GM04503 (cell line): ENCODE measurements at regions not wholly inside any gene's neighbourhood (a gene's known extent, or its start where the extent isn't known, plus 50 kb on each side); places are given as distances from the start of the nearest gene placed in this dataset.
A peak's percentile ranks its signal among the peaks of the same experiment; 100 is the strongest.

Experiments
- DNase-seq: peaks from one replicate; pipeline ENCODE4 v3.0.0-alpha.2; 2012; ENCODE audit warnings: low read depth

DNA sequence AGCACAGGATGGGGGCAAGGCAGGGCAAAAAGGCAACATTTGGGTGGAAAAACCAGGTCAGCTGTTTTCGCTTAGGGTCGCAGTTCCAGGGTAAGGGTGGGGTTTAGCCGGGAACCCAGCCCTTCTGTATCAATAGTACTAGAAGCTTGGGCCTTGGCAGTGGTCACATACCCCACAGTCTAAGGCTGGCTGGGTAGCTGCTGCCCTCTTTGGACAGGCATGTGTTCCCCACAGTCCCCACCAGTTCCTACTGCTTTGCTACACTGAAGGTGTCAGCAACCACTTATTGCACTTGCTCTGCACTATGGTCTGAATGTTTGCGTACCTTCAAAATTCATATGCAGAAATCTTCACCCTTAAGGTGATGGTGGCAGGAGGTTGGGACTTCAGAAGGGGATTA lies 349.8 kb downstream of the LTN1 start:
- DNase-seq: no peak

GRCh38 chr21:28641731-28642130 lies 350.9 kb downstream of the LTN1 start:
- DNase-seq: no peak

- DNase-seq: no peak
These were observed 352.4 kb downstream of the LTN1 start for GRCh38 chr21:28640326-28640725.

GRCh38 chr21:28639737-28640136 lies 352.9 kb downstream of the LTN1 start:
- peak; percentile 51 for DNase-seq

DNA sequence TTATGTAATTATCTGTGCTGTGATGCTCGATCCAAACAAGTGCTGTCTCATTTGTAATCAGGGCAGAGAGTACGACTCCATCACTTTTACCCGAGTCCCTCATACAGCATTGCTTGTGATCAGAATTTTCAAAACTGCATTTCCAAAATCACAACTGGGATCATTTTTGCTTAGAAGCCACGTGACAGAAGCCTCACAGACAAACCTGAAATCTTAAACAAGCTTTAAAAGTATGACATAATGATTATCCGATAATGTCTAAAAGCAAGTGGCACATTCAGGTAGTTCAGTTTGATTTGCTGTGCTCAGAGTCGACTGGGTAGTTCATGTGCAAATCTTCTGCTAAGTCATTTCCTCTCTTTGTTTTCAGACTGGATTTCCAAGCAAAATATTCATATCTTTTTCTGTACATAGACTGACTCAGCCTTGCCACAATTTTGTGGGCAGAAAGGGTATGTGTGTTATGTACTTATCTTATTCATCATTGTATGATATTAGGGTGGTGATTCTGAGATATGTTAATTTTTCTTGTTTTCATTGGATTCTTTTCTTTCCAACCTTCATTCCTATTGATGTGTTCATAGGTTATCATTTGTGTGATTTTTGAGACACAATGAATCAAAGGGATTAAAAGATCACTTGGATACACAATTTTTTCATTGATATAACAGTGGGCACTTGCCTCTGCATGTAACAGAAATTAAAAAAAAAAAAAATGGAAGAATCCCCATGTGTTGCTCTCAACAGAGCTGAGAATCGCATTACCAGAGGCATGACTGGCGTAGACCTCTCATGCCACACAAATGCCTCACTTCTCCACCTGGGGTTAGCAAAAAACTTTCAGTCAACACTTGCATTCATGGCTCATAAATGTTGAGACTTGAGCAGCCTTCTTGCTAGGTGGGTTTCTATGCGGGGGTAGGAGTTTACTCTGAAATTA lies 355.7 kb downstream of the LTN1 start:
- peak; percentile 79 for DNase-seq

DNA sequence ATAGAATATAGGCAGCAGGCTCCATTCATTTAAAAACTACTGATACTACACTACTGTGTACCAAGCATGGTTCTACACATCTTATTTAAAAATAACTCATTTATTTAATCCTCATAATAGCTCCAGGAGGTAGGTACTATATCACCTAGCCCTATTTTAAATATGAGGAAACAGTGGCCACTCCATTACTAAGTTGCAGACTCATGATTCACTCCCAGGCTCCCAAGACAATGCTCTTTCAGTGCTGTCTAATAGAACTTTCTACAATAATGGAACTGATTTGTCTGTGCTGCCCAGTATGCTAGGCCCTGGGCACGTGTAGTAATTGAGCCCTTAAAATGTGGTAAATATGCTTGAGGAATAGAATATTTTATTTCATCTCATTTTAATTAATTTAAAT lies 357.1 kb downstream of the LTN1 start:
- DNase-seq: no peak

DNA sequence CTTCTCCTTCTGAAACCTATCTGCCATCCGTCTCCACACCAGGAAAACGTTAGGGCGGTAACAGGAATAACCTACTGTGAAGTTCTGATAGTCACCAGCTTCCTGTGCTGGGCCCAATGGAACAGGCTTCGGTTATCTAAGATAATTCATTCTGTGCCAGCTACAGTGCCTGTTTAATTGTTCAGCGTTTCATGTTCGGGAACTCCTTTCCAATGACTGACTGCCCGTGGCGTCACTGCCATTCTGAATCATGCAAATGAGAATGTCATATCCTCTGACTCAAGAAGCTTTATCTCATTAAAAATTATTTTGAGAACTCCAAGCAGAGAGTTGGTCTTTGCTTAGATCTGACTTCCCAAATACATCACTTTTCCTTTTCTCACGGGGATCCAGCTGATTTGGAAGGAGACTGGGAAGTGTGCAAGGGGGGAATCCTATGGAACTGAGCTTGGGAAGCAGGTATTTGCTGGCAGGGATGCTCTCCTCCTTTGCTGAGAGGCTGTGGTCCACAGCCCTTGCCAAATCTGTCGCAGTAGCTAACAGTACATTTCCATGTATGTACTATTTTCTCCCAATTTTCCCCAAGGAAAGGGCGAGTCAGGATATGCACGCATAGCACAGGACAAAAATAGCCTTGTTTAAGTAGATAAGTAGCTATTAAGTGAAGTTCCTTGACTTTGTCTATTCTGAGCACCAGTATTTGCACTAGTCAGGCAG lies 358.7 kb downstream of the LTN1 start:
- DNase-seq: peak; percentile 54

DNA sequence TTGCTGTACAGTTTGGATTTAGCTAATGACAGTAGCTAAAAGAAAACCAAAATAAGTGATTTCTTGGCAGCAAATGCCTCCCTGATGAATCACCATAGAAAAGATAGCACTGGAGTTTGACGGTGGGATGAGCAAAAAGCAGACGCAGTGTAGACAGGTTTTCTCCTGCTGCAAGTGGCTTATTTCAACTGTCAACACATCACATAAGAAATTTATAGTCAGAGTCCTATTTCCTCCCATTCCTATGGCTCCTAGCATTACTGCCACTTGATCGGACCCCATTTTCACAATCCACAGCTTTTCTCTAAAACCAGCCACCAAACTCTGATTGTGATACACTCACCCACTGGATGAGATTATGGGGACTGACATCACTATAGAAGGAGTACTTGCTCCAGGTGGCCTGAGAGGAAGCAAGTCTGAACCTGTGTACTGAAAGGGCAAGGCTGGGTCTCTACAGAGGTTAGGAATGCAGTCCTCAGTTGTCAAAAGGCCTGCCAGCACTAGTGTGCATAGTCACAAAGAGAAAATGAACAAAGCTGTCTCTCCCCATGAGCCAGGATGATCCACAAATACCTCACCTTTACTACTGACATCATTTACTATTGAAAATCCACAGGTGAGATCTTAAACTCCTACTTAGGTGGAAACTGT lies 359.8 kb downstream of the LTN1 start:
- DNase-seq: peak; percentile 45

GRCh38 chr21:28627691-28628090 lies 365.0 kb downstream of the LTN1 start:
- no peak for DNase-seq

DNA sequence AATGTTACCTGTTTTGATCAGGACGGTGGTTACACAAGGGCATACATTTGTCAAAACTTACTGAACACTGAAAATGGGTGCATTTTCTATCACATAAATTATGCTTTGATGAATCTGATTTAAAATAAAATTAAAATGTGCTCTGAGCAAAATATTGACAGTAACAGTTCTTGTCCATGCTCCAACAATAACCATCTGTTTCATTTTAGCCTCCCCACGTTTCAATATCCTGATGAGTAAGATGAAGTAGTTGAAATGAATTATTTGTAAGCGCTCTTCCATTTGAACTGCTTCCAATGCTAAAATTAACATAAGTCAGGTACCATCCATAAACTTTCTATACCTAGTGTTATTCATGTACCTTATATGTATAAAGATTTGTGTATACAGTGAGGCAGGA lies 365.4 kb downstream of the LTN1 start:
- no peak for DNase-seq

DNA sequence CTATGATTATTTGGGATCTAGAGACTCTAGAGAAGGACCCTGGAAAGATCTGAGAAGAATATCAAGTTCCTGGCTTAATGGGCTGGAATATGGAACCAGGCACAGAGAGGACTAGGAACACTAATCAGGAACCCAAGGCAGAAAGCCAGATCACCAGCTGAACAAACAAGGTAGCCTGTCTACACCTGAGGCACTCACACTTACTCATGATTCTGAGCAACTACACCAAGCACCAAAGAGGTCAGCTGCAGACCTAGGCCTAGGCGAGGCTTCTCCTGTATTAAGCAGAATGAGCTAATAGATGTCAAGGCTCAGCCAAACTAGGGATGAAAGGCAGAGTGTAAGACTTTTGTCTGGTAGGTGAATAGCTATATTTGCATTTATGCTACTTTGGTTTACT lies 368.1 kb downstream of the LTN1 start:
- no peak for DNase-seq

- no peak for DNase-seq
These were observed 375.4 kb downstream of the LTN1 start for GRCh38 chr21:28617300-28617699.

DNA sequence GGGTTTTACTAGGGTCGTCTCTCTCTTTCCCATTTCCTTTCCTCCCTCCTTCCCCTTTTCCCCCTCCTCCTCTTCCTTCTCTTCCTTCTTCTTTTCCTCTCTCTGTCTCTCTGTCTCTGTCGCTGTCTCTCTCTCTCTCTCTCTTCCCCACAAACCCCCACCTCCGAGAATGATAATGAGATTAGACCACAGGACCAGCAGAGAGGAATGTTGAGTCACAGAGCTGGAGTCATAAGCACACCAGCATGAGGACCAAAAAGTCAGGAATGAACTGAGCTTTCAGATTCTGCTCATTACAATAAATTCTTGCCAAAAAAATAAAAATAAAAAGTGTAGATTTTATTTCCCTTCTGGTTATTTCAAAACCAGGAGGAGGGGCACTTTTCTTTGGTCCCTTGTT lies 377.4 kb downstream of the LTN1 start:
- no peak for DNase-seq

DNA sequence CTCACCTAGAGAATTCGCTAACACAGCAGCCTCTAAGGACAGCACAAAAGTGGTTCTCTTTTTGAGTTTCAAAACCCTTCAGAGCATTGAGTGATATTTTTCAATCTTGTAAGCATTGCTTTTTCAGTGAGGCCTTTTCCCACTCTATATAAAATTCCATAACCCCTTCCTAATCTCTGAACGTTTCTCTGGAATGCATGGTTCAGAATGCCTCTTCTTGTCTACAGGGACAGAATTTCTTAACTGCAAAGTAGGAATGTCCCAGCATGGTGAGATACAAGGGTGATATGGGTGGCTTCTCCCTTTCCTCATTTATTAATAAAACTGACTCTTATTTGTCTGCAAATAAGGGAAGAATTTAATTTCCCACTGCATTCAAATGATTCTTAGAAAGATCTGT lies 377.9 kb downstream of the LTN1 start:
- DNase-seq: no peak

- DNase-seq: no peak
These were observed 384.0 kb downstream of the LTN1 start for GRCh38 chr21:28608646-28609045.

- no peak for DNase-seq
These were observed 385.1 kb downstream of the LTN1 start for GRCh38 chr21:28607545-28607944.

- DNase-seq: no peak
These were observed 387.6 kb downstream of the LTN1 start for GRCh38 chr21:28604946-28605537.

DNA sequence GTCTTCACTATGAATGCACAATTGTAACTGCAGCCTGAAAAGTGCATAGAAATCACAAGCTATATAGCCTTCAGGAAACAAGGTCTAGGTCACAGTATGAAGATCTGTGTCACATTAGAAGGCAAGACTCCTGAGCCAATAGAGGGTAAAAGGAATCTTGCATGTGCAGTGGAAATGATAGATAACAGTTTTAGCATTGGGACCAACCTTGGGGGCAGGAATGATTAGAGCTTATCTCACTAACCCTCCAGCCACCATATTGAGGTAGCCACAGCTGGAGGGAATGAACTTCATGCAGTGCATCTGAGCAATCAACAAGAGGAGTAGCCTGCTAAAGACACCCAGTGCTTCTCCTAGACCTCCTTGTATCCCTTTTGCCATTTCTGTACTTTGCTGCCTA lies 390.1 kb downstream of the LTN1 start:
- no peak for DNase-seq

DNA sequence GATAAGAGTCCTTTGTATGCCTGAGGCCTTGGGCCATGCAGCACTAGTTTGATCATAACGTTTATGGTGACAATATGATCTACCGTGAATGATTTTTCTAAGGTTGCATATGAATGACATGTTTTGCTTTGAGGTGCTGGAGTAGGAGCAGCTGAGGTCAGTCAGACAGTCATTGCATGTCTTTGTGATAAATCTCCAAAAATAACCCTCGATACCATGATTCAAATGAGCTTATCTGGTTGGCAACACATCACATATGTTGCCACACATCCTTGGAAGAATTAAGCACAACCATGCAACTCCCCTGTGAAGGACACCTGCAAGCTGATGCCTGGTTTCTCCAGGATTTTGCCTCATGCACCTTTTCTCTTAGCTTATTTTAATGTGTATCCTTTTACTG lies 394.5 kb downstream of the LTN1 start:
- DNase-seq: no peak

GRCh38 chr21:28592205-28592865 lies 400.3 kb downstream of the LTN1 start:
- no peak for DNase-seq

GRCh38 chr21:28590676-28591075 lies 402.0 kb downstream of the LTN1 start:
- DNase-seq: no peak

- DNase-seq: no peak
These were observed 402.7 kb downstream of the LTN1 start for GRCh38 chr21:28590026-28590425.
